ENCODE measurements at regions not wholly inside any gene's neighbourhood (a gene's known extent, or its start where the extent isn't known, plus 50 kb on each side); places are given as distances from the start of the nearest gene placed in this dataset.

DNA sequence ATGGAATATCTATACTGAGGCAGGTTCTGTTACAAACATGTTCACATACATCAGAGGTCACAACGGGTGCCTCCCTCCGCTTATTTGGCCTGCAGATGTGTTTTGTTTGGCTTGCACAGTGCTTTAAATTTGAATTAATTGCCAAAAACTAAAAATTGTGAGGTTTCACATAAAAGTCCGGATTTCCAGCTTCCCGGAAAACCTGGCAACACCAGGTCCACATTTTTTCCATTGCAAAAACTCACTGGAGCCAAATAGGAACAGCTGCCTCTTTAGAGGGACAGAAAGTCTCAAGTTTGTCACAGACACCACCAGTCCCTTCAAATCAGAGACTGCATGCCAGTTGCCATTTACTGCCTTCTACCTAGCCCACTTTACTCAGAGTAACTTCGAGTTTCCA is 205.9 kb upstream of the MDFIC2 start:
- no peaks in the 10 kb centered on the region for H3K9me3 Mint-ChIP-seq
- no peak for ATAC-seq (replicated peaks)
- DNase-seq = no peak
- H3K36me3 Mint-ChIP-seq = no peaks in the 10 kb centered on the region
- H3K4me1 Mint-ChIP-seq = peaks cover 3 to 5% of the 10 kb centered on the region in 2 donors
- no peak overlapping the region for H3K27ac Mint-ChIP-seq
- no peak overlapping the region for H3K4me3 Mint-ChIP-seq
- peaks cover 0 to 4% of the 10 kb centered on the region in 2 donors for H3K27me3 Mint-ChIP-seq

DNA sequence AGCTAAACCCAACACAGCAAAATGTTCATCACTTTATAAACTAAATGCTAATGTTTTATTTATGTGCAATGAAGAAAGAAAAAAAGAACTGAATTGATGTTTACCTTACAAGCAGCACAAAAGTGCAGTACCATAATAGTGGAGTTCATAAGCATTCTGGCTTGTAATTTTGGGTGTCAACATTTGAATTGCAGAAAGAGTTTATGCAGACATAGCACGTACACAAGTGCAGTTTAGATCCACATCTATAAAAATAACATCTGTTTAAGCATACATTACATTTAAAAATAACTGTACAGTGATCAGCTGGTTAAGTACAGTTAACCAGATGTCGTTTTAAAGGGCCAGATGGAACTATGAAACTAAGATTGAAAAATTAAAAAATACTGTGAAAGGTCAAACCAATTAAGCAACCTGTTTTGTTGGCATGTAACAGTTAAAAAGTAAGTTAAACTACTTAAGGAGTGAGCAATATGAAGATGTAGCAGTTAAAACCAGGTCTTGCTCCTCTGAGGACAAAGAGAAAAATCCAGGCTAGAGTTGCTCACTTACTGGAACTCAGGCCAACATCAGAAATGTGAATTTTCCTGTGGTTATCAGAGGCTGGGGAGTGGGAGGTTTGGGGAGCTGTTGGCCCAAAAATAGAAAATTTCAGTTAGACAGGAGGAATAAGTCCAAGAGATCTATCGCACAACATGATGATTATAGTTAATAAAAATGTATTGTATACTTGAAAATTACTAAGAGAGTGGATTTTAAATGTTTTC is 204.9 kb upstream of the MDFIC2 start:
- Mint-ChIP-seq H3K9me3 (no peaks in the 10 kb centered on the region), H3K4me3 (no peak overlapping the region), H3K4me1 (peaks cover 3 to 6% of the 10 kb centered on the region in 2 donors), H3K36me3 (no peaks in the 10 kb centered on the region), H3K27ac (no peak overlapping the region), H3K27me3 (peaks cover 0 to 4% of the 10 kb centered on the region in 2 donors)
- DNase-seq (no peak), ATAC-seq (replicated peaks) (no peak)

DNA sequence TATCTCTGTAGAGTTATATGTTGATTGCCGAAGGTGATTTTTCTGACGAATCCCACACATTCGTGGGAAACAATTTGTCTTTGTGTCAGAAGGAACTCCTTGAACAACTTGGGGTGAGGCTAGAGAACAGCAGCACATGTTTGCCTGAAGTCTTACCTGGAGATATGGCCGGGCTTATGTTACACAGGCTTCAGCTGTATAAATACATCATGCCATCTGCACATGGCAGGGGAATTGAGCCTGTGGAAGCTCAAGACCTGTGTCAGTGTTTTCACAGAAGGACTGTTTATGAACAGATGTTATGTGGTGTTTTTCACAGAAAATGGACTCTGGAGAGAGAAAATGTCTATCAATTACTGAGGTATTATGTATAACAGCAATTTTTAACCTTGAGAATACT is 203.6 kb upstream of the MDFIC2 start:
- Mint-ChIP-seq H3K36me3 (no peaks in the 10 kb centered on the region), H3K27ac (no peak overlapping the region), H3K4me1 (peaks cover 3 to 6% of the 10 kb centered on the region in 2 donors), H3K9me3 (no peaks in the 10 kb centered on the region), H3K4me3 (no peak overlapping the region), H3K27me3 (peaks cover 0 to 4% of the 10 kb centered on the region in 2 donors)
- DNase-seq = no peak
- ATAC-seq (replicated peaks) = no peak

- no peaks in the 10 kb centered on the region for H3K4me1 Mint-ChIP-seq
Observed at GRCh38 chr3:70507486-70507885, 195.0 kb upstream of the MDFIC2 start.

GRCh38 chr3:70506775-70507174 is 194.3 kb upstream of the MDFIC2 start:
- Mint-ChIP-seq H3K4me3 (no peak overlapping the region), H3K27ac (no peak overlapping the region), H3K27me3 (no peaks in the 10 kb centered on the region), H3K36me3 (no peaks in the 10 kb centered on the region), H3K4me1 (peaks cover 0 to 6% of the 10 kb centered on the region in 2 donors), H3K9me3 (no peaks in the 10 kb centered on the region)
- DNase-seq = no peak
- no peak for ATAC-seq (replicated peaks)

More at GRCh38 chr3:70507486-70507885, 195.0 kb upstream of the MDFIC2 start:
- H3K4me3 Mint-ChIP-seq = no peak overlapping the region
- DNase-seq (no peak), ATAC-seq (replicated peaks) (no peak)
- no peaks in the 10 kb centered on the region for H3K27me3 Mint-ChIP-seq
- no peaks in the 10 kb centered on the region for H3K36me3 Mint-ChIP-seq
- H3K27ac Mint-ChIP-seq = no peak overlapping the region
- H3K9me3 Mint-ChIP-seq = no peaks in the 10 kb centered on the region

GRCh38 chr3:70501561-70501960 is 189.1 kb upstream of the MDFIC2 start:
- H3K36me3 Mint-ChIP-seq = no peaks in the 10 kb centered on the region

GRCh38 chr3:70488816-70489215 is 176.4 kb upstream of the MDFIC2 start:
- Mint-ChIP-seq H3K4me3 (no peak overlapping the region), H3K27me3 (no peaks in the 10 kb centered on the region)
- ATAC-seq (replicated peaks) = no peak

More at GRCh38 chr3:70501561-70501960, 189.1 kb upstream of the MDFIC2 start:
- Mint-ChIP-seq H3K4me3 (no peak overlapping the region), H3K9me3 (no peaks in the 10 kb centered on the region), H3K4me1 (peaks cover 4 to 18% of the 10 kb centered on the region in 2 donors), H3K27me3 (peaks cover 0 to 4% of the 10 kb centered on the region in 2 donors), H3K27ac (no peak overlapping the region)
- ATAC-seq (replicated peaks) = peak; percentile 47 to 53
- DNase-seq = no peak

GRCh38 chr3:70488131-70488530 is 175.7 kb upstream of the MDFIC2 start:
- H3K4me3 Mint-ChIP-seq = no peak overlapping the region
- no peaks in the 10 kb centered on the region for H3K27me3 Mint-ChIP-seq
- DNase-seq (no peak), ATAC-seq (replicated peaks) (no peak)
- H3K4me1 Mint-ChIP-seq = no peaks in the 10 kb centered on the region
- H3K27ac Mint-ChIP-seq = no peak overlapping the region
- no peaks in the 10 kb centered on the region for H3K36me3 Mint-ChIP-seq
- no peaks in the 10 kb centered on the region for H3K9me3 Mint-ChIP-seq

More at GRCh38 chr3:70488816-70489215, 176.4 kb upstream of the MDFIC2 start:
- H3K4me1 Mint-ChIP-seq = no peaks in the 10 kb centered on the region
- H3K9me3 Mint-ChIP-seq = no peaks in the 10 kb centered on the region
- H3K27ac Mint-ChIP-seq = no peak overlapping the region
- H3K36me3 Mint-ChIP-seq = no peaks in the 10 kb centered on the region
- no peak for DNase-seq

DNA sequence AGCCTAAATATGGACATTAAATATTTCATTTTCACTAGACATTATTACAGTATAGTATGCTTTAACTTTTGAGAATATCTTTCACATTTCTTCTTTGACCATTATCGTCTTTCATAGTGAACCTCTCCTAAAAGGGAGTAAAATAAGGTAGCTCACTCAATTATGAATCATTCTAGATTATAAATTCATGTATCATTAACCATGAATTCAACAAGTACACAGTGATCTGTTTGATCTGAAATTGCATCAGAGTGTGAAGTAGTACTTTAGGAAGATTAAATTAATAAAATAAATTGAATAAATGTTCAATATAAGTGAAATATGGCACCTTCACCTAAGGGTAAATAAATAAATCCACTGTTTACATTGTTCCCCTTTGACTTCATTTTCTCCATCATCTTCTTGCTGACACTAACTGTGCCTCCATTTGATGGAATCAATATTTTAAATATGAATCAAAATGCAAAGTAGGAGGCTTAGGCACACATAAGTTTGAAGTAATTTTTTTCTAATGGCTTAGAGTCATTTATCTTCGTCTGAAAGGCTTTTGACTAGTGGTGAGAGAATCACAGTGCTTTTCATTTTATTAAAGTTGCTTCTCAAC is 174.1 kb upstream of the MDFIC2 start:
- DNase-seq (no peak), ATAC-seq (replicated peaks) (no peak)
- peaks cover 5 to 6% of the 10 kb centered on the region in 2 donors for H3K27me3 Mint-ChIP-seq
- no peaks in the 10 kb centered on the region for H3K9me3 Mint-ChIP-seq
- no peaks in the 10 kb centered on the region for H3K36me3 Mint-ChIP-seq
- H3K27ac Mint-ChIP-seq = no peak overlapping the region
- no peaks in the 10 kb centered on the region for H3K4me1 Mint-ChIP-seq
- no peak overlapping the region for H3K4me3 Mint-ChIP-seq

- DNase-seq (no peak), ATAC-seq (replicated peaks) (no peak)
- no peak overlapping the region for H3K4me3 Mint-ChIP-seq
- peaks cover 4 to 5% of the 10 kb centered on the region in 2 donors for H3K9me3 Mint-ChIP-seq
- H3K27me3 Mint-ChIP-seq = peaks cover 0 to 3% of the 10 kb centered on the region in 2 donors
- no peaks in the 10 kb centered on the region for H3K4me1 Mint-ChIP-seq
- H3K36me3 Mint-ChIP-seq = peaks cover 0 to 3% of the 10 kb centered on the region in 2 donors
- H3K27ac Mint-ChIP-seq = no peak overlapping the region
Observed at GRCh38 chr3:70476174-70476573, 163.7 kb upstream of the MDFIC2 start.

DNA sequence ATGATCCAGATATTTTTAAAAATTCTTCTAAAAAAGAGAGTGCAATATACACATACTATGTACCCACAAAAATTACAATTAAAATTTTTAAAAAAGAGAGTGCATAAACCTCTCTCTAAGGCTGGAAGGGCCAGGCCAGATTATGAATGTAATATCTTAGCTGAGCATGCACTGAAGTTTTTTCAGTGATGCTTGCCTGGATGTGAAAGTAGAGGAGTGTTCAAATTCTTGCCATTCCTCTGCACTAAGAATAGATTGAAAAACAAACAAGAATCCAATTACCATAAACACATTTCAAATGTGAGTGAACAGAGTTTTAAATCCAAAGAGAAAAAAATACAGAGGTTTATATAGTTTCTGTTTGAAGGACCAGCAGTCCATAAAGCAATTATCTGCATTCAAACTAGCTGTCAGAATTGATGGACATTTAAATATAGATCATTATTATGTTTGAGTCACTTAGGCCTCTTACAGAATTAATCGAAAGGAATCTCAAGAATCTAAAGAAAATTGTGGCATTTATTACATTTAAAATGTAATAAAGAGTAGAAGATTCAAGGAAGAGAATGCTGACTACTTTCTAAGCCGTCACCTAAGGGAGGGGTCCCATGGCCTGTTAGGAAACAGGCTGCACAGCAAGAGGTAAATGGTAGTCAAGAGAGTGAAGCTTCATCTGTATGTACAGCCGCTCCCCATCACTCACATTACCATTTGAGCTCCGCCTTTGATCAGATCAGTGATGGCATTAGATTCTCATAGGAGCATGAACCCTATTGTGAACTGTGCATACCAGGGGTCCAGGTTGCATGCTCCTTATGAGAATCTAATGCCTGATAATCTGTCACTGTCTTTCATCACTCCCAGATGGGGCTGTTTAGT is 159.3 kb upstream of the MDFIC2 start:
- Mint-ChIP-seq H3K4me1 (no peaks in the 10 kb centered on the region), H3K27me3 (peaks cover 0 to 5% of the 10 kb centered on the region in 2 donors), H3K4me3 (no peak overlapping the region), H3K9me3 (no peaks in the 10 kb centered on the region), H3K27ac (no peak overlapping the region), H3K36me3 (no peaks in the 10 kb centered on the region)
- DNase-seq (no peak), ATAC-seq (replicated peaks) (no peak)

- Mint-ChIP-seq H3K4me1 (no peaks in the 10 kb centered on the region), H3K27me3 (peaks cover under 1 to 5% of the 10 kb centered on the region in 2 donors), H3K27ac (no peak overlapping the region), H3K9me3 (peaks cover 5 to 6% of the 10 kb centered on the region in 2 donors), H3K36me3 (no peaks in the 10 kb centered on the region), H3K4me3 (no peak overlapping the region)
- ATAC-seq (replicated peaks) (no peak), DNase-seq (no peak)
Observed at GRCh38 chr3:70466096-70466495, 153.7 kb upstream of the MDFIC2 start.

- Mint-ChIP-seq H3K4me3 (no peak overlapping the region), H3K27ac (no peak overlapping the region), H3K4me1 (no peaks in the 10 kb centered on the region)
Observed at GRCh38 chr3:70464876-70465275, 152.4 kb upstream of the MDFIC2 start.

DNA sequence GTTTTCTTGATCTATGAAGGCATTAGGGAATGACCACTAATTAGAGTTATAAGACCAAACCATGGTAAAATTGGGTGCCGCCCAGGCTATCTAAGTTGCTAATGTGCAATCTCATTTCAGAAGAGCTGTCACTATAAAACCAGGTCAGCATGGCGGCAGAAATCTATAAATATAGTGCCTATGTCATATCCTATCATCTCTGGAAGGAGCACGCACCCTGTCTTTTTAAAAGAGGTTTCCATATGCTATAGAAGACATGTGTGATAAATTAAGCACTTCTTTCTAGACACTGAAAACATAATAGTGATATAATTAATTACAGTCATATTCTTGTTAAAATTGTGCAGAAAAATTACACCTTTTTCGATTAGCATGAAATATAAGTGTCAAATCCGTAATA is 152.0 kb upstream of the MDFIC2 start:
- no peak overlapping the region for H3K27ac Mint-ChIP-seq
- peaks cover 6 to 9% of the 10 kb centered on the region in 2 donors for H3K9me3 Mint-ChIP-seq
- ATAC-seq (replicated peaks) (no peak), DNase-seq (no peak)
- no peaks in the 10 kb centered on the region for H3K36me3 Mint-ChIP-seq
- peaks cover 7 to 13% of the 10 kb centered on the region in 2 donors for H3K27me3 Mint-ChIP-seq
- no peaks in the 10 kb centered on the region for H3K4me1 Mint-ChIP-seq
- no peak overlapping the region for H3K4me3 Mint-ChIP-seq

More at GRCh38 chr3:70464876-70465275, 152.4 kb upstream of the MDFIC2 start:
- no peaks in the 10 kb centered on the region for H3K36me3 Mint-ChIP-seq
- ATAC-seq (replicated peaks) (no peak), DNase-seq (no peak)
- peaks cover 6 to 9% of the 10 kb centered on the region in 2 donors for H3K9me3 Mint-ChIP-seq
- H3K27me3 Mint-ChIP-seq = peaks cover 7 to 13% of the 10 kb centered on the region in 2 donors
